PC-9 (cell line): ENCODE measurements at regions not wholly inside any gene's neighbourhood (a gene's known extent, or its start where the extent isn't known, plus 50 kb on each side); places are given as distances from the start of the nearest gene placed in this dataset.

ENCODE experiments used
- BruUV-seq: library from RNA; stranded (reverse); fragments of 400-500 nt; replicated peaks from 2 replicates; lab custom pipeline; 2021; lab: Mats Ljungman, UMichigan
- CTCF ChIA-PET: fragments of 300-600 bp; sonication (Branson Sonifier 250); formaldehyde crosslinking; loops from one replicate; lab custom pipeline; 2022; ENCODE audit warnings: antibody characterized with exemption; lab: Charles Lee
- POLR2A ChIA-PET: fragments of 300-600 bp; sonication (Branson Sonifier 250); formaldehyde crosslinking; loops from one replicate; lab custom pipeline; 2022; ENCODE audit warnings: antibody characterized with exemption; ENCODE audit not compliant: unreplicated experiment; lab: Charles Lee
- DNase-seq, 2 experiments: peaks; one replicate each; pipeline versions ENCODE4 v3.0.0 to v3.0.0-alpha.2; 2015 to 2022; ENCODE audit warnings: mixed read lengths in 1 of 2
- H2AFZ ChIP-seq: fragments of 200-600 bp; sonication (generic); 2 replicates; pipeline ENCODE4 v1.8.1; 2017; ENCODE audit warnings: antibody characterized with exemption
- H3F3A ChIP-seq: fragments of 200-600 bp; sonication (generic); 2 replicates; pipeline ENCODE4 v1.8.1; 2017; ENCODE audit warnings: antibody characterized with exemption, mild to moderate bottlenecking, low read depth; ENCODE audit not compliant: insufficient read depth
- H3K27ac ChIP-seq: fragments of 200-600 bp; sonication (generic); 2 replicates; pipeline ENCODE4 v1.6.1; 2016; ENCODE audit warnings: mixed run types
- H3K27me3 ChIP-seq: fragments of 200-600 bp; sonication (generic); 2 replicates; pipeline ENCODE4 v1.6.1; 2016; ENCODE audit warnings: low read depth, mixed run types; ENCODE audit not compliant: insufficient read depth
- H3K36me3 ChIP-seq: fragments of 200-600 bp; sonication (generic); 2 replicates; pipeline ENCODE4 v1.6.1; 2016; ENCODE audit warnings: low read depth, mixed run types
- H3K4me1 ChIP-seq: fragments of 200-600 bp; sonication (generic); replicated peaks from 2 replicates; pipeline ENCODE4 v1.6.1; 2016; ENCODE audit warnings: mixed run types; ENCODE audit not compliant: insufficient read depth
- H3K4me2 ChIP-seq: fragments of 200-600 bp; sonication (generic); 2 replicates; pipeline ENCODE4 v1.6.1; 2017; ENCODE audit warnings: mixed run types
- H3K4me3 ChIP-seq: fragments of 200-600 bp; sonication (generic); 2 replicates; pipeline ENCODE4 v1.6.1; 2016; ENCODE audit warnings: mixed run types
- H3K79me2 ChIP-seq: fragments of 200-600 bp; sonication (generic); 2 replicates; pipeline ENCODE4 v1.6.1; 2017; ENCODE audit warnings: low read depth, mixed run types
- H3K9me2 ChIP-seq: fragments of 200-600 bp; sonication (generic); 2 replicates; pipeline ENCODE4 v1.8.1; 2017; ENCODE audit warnings: mild to moderate bottlenecking; ENCODE audit not compliant: insufficient read depth
- H3K9me3 ChIP-seq: fragments of 200-600 bp; sonication (generic); 2 replicates; pipeline ENCODE4 v1.8.1; 2016; ENCODE audit warnings: low read depth; ENCODE audit not compliant: insufficient read depth
- H4K20me1 ChIP-seq: fragments of 200-600 bp; sonication (generic); 2 replicates; pipeline ENCODE4 v1.8.1; 2017; ENCODE audit not compliant: insufficient read depth
- EZH2 ChIP-seq: fragments of 200-600 bp; sonication (generic); IDR thresholded peaks from 2 replicates; pipeline ENCODE4 v1.8.0; 2017; ENCODE audit warnings: antibody characterized with exemption, low read depth
- intact Hi-C: fragments of 100-400 bp; cut with micrococcal nuclease; formaldehyde crosslinking; loops from one replicate; pipeline ENCODE4 v1.10.0; 2022; ENCODE audit not compliant: unreplicated experiment
- TF ChIP-seq, protein P1 (sequence below): fragments of 200-600 bp; sonication (generic); conservative IDR thresholded peaks from 2 replicates; pipeline ENCODE4 v1.6.1; 2017; ENCODE audit warnings: mixed run types, antibody characterized with exemption, mild to moderate bottlenecking, moderate library complexity

GRCh38 chr6:113651920-113652319, 205.2 kb upstream of the MARCKS start:
- intact Hi-C loops, result loop anchor here (5.0 kb wide), 1 partner anchor 205 kb away; the partner anchor contains the start of gene MARCKS
- no peak for TF ChIP-seq EZH2
- TF ChIP-seq, protein P1, sequence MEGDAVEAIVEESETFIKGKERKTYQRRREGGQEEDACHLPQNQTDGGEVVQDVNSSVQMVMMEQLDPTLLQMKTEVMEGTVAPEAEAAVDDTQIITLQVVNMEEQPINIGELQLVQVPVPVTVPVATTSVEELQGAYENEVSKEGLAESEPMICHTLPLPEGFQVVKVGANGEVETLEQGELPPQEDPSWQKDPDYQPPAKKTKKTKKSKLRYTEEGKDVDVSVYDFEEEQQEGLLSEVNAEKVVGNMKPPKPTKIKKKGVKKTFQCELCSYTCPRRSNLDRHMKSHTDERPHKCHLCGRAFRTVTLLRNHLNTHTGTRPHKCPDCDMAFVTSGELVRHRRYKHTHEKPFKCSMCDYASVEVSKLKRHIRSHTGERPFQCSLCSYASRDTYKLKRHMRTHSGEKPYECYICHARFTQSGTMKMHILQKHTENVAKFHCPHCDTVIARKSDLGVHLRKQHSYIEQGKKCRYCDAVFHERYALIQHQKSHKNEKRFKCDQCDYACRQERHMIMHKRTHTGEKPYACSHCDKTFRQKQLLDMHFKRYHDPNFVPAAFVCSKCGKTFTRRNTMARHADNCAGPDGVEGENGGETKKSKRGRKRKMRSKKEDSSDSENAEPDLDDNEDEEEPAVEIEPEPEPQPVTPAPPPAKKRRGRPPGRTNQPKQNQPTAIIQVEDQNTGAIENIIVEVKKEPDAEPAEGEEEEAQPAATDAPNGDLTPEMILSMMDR, result no peak
- CTCF ChIA-PET, result no interaction called here
- H3K9me2 ChIP-seq, result no peaks in the 10 kb centered on the region
- DNase-seq, result no peak
- no peak overlapping the region for H3K27ac ChIP-seq
- no peak overlapping the region for H3K4me3 ChIP-seq
- no peak overlapping the region for H2AFZ ChIP-seq
- POLR2A ChIA-PET, result no interaction called here
- no TSS peak for BruUV-seq
- no peaks in the 10 kb centered on the region for H4K20me1 ChIP-seq
- no peaks in the 10 kb centered on the region for H3K79me2 ChIP-seq
- no peak overlapping the region for H3K4me2 ChIP-seq
- H3F3A ChIP-seq, result peaks cover 15% of the 10 kb centered on the region
- H3K27me3 ChIP-seq, result no peaks in the 10 kb centered on the region
- H3K9me3 ChIP-seq, result peaks cover 5% of the 10 kb centered on the region; the same call in 1 of the 2 replicates
- peaks cover 27% of the 10 kb centered on the region for H3K4me1 ChIP-seq
- 0 out of 2 replicates have a peak, but pooled peaks cover 4% of the 10 kb centered on the region for H3K36me3 ChIP-seq

DNA sequence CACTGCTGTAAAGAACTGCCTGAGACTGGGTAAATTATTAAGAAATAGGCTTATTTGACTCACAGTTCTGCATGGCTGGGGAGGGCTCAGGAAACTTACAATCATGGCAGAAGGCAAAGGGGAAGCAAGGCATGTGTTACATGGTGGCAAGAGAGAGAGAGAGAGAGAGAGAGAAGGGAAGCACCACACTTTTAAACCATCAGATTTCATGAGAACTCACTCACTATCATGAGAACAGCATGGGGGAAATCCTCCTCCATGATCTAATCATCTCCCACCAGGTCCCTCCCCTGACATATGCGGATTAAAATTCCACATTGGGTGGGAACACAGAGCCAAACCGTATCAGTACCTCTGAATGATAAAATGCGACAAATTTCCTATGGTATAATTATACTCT, 203.9 kb upstream of the MARCKS start:
- TF ChIP-seq, protein P1, result no peak
- TF ChIP-seq EZH2, result no peak
- ChIA-PET POLR2A (no interaction called here), CTCF (no interaction called here)
- H3K27ac ChIP-seq, result no peak overlapping the region
- BruUV-seq, result no TSS peak
- no peaks in the 10 kb centered on the region for H3K79me2 ChIP-seq
- DNase-seq, result no peak
- H3K27me3 ChIP-seq, result no peaks in the 10 kb centered on the region
- 0 out of 2 replicates have a peak, but pooled peaks cover 4% of the 10 kb centered on the region for H3K36me3 ChIP-seq
- H3K4me3 ChIP-seq, result no peak overlapping the region
- H3K9me2 ChIP-seq, result no peaks in the 10 kb centered on the region
- H2AFZ ChIP-seq, result no peak overlapping the region
- peaks cover 27% of the 10 kb centered on the region for H3K4me1 ChIP-seq
- no peak overlapping the region for H3K4me2 ChIP-seq
- intact Hi-C loops, result loop anchor here (5.0 kb wide), 1 partner anchor 204 kb away; the partner anchor contains the start of gene MARCKS
- H4K20me1 ChIP-seq, result no peaks in the 10 kb centered on the region
- H3K9me3 ChIP-seq, result peaks cover 5% of the 10 kb centered on the region; the same call in 1 of the 2 replicates
- peaks cover 15% of the 10 kb centered on the region for H3F3A ChIP-seq

GRCh38 chr6:113654396-113654795, 202.7 kb upstream of the MARCKS start:
- no peaks in the 10 kb centered on the region for H4K20me1 ChIP-seq
- intact Hi-C loops, result loop anchor here (1.0 to 5.0 kb wide), 3 partner anchors 9 to 534 kb away; partner anchors contain the start of gene MARCKS
- 0 out of 2 replicates have a peak overlapping the region, but pooled peaks have one; percentile 20 for H3K4me3 ChIP-seq
- no peaks in the 10 kb centered on the region for H3K79me2 ChIP-seq
- H3K36me3 ChIP-seq, result 0 out of 2 replicates have a peak, but pooled peaks cover 4% of the 10 kb centered on the region
- no peaks in the 10 kb centered on the region for H3K27me3 ChIP-seq
- peaks cover 5% of the 10 kb centered on the region; the same call in 1 of the 2 replicates for H3K9me3 ChIP-seq
- peaks cover 27% of the 10 kb centered on the region for H3K4me1 ChIP-seq
- DNase-seq, result peak; percentile 81 to 95
- ChIA-PET CTCF (no interaction called here), POLR2A (no interaction called here)
- no peaks in the 10 kb centered on the region for H3K9me2 ChIP-seq
- no peak overlapping the region for H2AFZ ChIP-seq
- H3K27ac ChIP-seq, result peak overlapping the region; percentile 75
- peak overlapping the region; percentile 49 for H3K4me2 ChIP-seq
- no TSS peak for BruUV-seq
- peaks cover 15% of the 10 kb centered on the region for H3F3A ChIP-seq
- no peak for TF ChIP-seq EZH2
- TF ChIP-seq, protein P1, result no peak
